Neural cell (in vitro differentiated cells): ENCODE measurements at regions not wholly inside any gene's neighbourhood (a gene's known extent, or its start where the extent isn't known, plus 50 kb on each side); places are given as distances from the start of the nearest gene placed in this dataset.

Experiments used
- EP300 ChIP-seq: fragments of 450-650 bp; conservative IDR thresholded peaks from 2 replicates; pipeline ENCODE4 v1.6.1; 2014; ENCODE audit warnings: antibody characterized with exemption, mild to moderate bottlenecking, moderate library complexity; ENCODE audit not compliant: poor library complexity, severe bottlenecking
- EZH2 ChIP-seq: fragments of 200-600, 300-800 bp; shearing (Covaris generic), sonication (generic); IDR thresholded peaks from 2 replicates; pipeline ENCODE4 v1.6.1; 2014; ENCODE audit warnings: antibody characterized with exemption, low read length, borderline replicate concordance, mild to moderate bottlenecking; ENCODE audit not compliant: insufficient read depth, poor library complexity, severe bottlenecking
- MXI1 ChIP-seq: fragments of 450-650 bp; conservative IDR thresholded peaks from 2 replicates; pipeline ENCODE4 v1.6.1; 2014; ENCODE audit warnings: antibody characterized with exemption, mild to moderate bottlenecking; ENCODE audit not compliant: poor library complexity, severe bottlenecking
- POLR2AphosphoS5 ChIP-seq: IDR thresholded peaks from 2 replicates; pipeline ENCODE4 v1.6.1; 2012
- RAD21 ChIP-seq: fragments of 450-650 bp; conservative IDR thresholded peaks from 2 replicates; pipeline ENCODE4 v1.6.1; 2014; ENCODE audit warnings: antibody characterized with exemption, mild to moderate bottlenecking, moderate library complexity
- SMC3 ChIP-seq: fragments of 450-650 bp; conservative IDR thresholded peaks from 2 replicates; pipeline ENCODE4 v1.6.1; 2014; ENCODE audit warnings: antibody characterized with exemption, mild to moderate bottlenecking, moderate library complexity; ENCODE audit not compliant: poor library complexity
- TAF1 ChIP-seq: IDR thresholded peaks from 2 replicates; pipeline ENCODE4 v1.6.1; 2012; ENCODE audit warnings: low read depth
- TF ChIP-seq, protein P1 (sequence below): fragments of 450-650 bp; IDR thresholded peaks from 2 replicates; pipeline ENCODE4 v1.5.1; 2014; ENCODE audit warnings: antibody characterized with exemption, mild to moderate bottlenecking, moderate library complexity; ENCODE audit not compliant: poor library complexity, severe bottlenecking
- TF ChIP-seq, protein P2 (sequence below): IDR thresholded peaks from 2 replicates; pipeline ENCODE4 v1.6.1; 2012; ENCODE audit warnings: borderline replicate concordance

DNA sequence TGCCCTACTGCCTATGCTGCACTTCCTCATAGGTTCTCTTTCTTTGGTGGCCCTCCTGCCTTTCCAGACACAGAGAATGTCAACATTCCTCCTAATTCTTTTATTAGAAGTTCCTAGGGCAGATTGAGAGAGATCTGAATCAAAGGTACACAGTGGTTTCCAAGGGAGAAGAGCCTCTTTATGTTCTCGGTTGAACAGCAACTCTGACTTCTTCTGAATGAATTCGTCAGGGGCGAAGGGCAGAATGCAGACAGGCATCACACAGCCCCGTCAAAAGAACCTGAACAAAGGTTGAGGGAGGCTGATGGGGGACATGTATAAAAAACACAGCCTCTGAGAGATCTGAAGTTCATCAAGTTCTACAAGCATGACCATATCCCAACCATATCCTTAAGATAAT is 68.1 kb upstream of the DTNBP1 start:
- no peak for TF ChIP-seq RAD21
- TF ChIP-seq, protein P1, sequence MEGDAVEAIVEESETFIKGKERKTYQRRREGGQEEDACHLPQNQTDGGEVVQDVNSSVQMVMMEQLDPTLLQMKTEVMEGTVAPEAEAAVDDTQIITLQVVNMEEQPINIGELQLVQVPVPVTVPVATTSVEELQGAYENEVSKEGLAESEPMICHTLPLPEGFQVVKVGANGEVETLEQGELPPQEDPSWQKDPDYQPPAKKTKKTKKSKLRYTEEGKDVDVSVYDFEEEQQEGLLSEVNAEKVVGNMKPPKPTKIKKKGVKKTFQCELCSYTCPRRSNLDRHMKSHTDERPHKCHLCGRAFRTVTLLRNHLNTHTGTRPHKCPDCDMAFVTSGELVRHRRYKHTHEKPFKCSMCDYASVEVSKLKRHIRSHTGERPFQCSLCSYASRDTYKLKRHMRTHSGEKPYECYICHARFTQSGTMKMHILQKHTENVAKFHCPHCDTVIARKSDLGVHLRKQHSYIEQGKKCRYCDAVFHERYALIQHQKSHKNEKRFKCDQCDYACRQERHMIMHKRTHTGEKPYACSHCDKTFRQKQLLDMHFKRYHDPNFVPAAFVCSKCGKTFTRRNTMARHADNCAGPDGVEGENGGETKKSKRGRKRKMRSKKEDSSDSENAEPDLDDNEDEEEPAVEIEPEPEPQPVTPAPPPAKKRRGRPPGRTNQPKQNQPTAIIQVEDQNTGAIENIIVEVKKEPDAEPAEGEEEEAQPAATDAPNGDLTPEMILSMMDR = no peak
- no peak for TF ChIP-seq TAF1
- TF ChIP-seq MXI1 = no peak
- TF ChIP-seq EP300 = no peak
- TF ChIP-seq, protein P2, sequence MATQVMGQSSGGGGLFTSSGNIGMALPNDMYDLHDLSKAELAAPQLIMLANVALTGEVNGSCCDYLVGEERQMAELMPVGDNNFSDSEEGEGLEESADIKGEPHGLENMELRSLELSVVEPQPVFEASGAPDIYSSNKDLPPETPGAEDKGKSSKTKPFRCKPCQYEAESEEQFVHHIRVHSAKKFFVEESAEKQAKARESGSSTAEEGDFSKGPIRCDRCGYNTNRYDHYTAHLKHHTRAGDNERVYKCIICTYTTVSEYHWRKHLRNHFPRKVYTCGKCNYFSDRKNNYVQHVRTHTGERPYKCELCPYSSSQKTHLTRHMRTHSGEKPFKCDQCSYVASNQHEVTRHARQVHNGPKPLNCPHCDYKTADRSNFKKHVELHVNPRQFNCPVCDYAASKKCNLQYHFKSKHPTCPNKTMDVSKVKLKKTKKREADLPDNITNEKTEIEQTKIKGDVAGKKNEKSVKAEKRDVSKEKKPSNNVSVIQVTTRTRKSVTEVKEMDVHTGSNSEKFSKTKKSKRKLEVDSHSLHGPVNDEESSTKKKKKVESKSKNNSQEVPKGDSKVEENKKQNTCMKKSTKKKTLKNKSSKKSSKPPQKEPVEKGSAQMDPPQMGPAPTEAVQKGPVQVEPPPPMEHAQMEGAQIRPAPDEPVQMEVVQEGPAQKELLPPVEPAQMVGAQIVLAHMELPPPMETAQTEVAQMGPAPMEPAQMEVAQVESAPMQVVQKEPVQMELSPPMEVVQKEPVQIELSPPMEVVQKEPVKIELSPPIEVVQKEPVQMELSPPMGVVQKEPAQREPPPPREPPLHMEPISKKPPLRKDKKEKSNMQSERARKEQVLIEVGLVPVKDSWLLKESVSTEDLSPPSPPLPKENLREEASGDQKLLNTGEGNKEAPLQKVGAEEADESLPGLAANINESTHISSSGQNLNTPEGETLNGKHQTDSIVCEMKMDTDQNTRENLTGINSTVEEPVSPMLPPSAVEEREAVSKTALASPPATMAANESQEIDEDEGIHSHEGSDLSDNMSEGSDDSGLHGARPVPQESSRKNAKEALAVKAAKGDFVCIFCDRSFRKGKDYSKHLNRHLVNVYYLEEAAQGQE = no peak
- TF ChIP-seq EZH2 = no peak
- no peak for TF ChIP-seq POLR2AphosphoS5
- no peak for TF ChIP-seq SMC3
